Stimulated activated CD8-positive, alpha-beta memory T cell treated with anti-CD3 and anti-CD28 coated beads, Interleukin-7, amount 100 ng/mL, for 4 hours (primary cell): ENCODE measurements at regions not wholly inside any gene's neighbourhood (a gene's known extent, or its start where the extent isn't known, plus 50 kb on each side); places are given as distances from the start of the nearest gene placed in this dataset.
"Not testable (repeated sequence)": the region's sequence is repeated elsewhere in the genome, so short reads cannot be mapped to it uniquely, and the experiment has no call there.

ENCODE experiments used
- DNase-seq, 2 donors: peaks; one replicate each; pipeline ENCODE4 v3.0.0-alpha.2; 2020; ENCODE audit warnings: low read depth in 2 of 2

DNA sequence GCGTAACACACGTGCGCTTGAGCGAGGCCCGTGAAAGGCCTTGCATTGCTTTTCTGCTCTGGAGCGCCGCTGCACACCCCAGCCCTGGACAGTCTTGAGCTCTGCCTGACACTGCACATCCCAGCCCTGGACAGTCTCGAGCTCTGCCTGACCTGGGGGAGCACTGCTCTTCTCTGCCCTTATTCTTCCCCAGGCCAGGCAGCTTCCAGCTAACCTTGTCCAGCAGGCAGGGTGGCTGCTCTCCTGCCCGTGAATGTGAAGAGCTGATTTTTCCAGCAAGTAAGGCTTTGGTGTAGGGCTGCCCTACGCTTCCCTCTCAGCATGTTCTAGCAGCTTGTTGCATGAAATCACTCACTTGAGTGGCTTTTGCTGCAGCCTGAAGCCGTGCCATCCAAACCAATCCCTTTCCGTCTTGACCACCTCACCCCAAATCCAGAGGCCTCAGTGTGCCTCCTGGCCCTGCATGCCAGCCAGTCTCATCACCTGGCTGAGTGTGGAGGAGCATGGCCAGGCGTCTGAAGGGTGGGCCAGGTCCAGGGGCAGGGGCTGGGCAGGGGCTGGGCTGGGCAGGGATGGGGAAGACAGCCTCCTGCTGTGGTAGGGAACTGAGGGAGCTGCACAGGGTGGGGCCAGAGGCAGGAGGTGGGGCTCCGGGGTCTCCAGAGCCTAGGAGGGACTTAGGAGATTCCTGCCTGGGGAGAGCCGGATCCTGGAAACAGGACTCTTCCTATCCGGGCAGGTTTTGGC, 89.5 kb upstream of the B3GAT1 start:
- no peak for DNase-seq

DNA sequence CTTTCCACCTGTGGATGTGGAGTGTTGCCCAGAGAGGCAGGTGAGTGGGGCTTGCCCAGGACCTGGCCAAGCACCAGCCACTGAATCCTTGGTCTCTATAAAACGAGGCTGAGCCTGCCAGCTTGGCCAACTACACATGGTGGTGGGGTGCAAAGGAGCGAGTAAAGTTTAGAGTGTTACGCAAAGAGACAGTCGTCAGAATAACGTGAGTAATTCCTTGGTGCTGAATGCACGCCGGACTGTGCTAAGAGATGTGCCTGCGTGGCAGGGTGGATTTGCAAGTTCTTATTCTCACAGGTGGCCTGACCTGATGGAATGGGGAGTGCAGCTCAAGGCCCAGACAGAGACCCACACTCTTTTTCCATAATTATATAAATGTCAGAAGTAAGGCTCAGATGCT, 88.6 kb upstream of the B3GAT1 start:
- no peak for DNase-seq

DNA sequence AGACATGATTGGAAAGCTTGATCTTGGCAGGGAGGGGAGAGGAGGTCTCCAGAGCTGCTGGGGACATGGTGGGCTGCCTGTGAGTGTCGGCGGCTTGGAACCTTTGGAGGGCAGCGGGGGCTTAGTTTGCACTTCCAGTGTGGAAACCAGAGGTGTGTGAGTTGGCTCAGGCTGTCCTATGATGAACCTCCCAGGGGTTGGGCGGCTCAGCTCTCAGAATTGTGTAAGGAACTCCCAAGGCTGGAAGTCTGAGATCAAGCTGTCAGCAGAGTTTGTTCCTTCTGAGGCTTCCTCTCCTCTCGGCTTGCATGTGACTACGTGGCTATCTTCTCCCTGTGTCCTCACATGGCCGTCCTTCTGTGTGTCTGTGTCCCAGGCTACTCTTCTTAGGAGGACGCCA, 87.9 kb upstream of the B3GAT1 start:
- no peak for DNase-seq

DNA sequence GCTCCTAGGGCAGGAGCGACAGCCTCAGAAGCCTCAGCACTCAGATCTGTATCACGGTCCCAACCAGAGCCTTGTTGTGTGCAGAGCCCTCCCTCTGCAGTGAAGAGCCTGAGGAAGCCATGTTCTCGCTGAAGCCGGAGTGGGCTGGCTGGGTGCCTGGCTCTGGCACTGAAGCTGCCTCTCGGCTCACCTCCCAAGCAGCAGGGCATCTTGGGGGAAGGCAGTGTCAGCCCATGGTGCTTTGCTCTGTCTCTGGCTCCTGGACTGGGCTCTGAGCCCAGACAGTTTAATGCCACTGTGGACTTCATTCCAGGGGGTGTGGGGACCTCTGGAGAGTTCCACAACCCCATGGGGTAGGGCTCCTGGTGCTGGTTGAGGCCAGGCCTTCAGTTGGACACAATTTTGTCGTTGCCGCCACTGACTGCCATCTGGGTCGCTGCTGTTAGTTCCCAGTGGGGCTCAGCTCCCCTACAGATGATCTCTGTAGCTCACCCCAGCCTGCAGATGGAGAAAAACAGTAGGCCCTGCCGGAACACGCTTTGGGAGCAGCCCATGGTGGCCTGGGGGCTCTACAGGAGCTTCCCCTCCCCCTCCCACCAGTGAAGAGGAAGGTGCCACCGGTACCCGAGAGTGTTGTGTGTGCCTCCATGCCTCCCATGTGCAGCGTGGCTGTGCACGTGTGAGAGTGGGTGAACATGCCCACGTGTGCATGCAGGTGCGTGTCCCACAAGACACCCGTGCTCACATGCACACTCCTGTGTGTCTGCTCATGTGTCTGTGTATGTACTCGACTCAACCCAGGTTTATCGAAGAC, 86.5 kb upstream of the B3GAT1 start:
- no peak for DNase-seq

DNA sequence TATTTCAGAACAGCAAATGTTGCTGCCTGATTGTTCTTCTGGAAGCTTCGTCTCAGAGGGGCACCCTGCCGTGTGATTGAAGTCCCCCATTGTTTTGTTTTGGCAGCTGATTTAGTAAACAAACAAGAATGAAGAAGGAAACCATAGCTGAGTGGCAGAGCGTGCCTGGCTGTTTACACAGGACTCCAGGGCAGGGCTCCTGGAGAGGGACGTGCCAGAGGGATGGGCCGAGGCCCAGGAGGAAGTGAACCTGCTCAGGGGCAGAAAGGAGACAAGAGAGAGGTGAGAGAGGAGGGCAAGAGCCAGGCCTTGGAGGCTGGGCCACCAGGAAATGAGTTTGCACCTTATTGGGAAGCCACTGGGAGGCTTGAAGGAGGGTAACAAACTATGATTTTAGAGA, 85.5 kb upstream of the B3GAT1 start:
- DNase-seq: no peak

DNA sequence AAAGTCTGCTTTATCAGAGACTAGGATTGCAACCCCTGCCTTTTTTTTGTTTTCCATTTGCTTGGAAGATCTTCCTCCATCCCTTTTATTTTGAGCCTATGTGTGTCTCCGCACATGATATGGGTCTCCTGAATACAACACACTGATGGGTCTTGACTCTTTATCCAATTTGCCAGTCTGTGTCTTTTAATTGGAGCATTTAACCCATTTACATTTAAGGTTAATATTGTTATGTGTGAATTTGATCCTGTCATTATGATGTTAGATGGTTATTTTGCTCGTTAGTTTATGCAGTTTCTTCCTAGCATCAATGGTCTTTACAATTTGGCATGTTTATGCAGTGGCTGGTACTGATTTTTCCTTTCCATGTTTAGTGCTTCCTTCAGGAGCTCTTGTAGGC, 84.0 kb upstream of the B3GAT1 start:
- DNase-seq: not testable (repeated sequence)

DNA sequence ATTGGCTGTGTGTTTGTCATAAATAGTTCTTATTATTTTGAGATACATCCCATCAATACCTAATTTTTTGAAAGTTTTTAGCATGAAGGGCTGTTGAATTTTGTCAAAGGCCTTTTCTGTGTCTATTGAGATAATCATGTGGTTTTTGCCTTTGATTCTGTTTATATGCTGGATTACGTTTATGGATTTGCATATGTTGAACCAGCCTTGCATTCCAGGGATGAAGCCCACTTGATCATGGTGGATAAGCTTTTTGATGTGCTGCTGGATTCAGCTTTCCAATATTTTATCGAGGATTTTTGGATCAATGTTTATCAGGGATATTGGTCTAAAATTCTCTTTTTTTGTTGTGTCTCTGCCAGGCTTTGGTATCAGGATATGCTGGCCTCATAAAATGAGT, 82.4 kb upstream of the B3GAT1 start:
- not testable (repeated sequence) for DNase-seq

DNA sequence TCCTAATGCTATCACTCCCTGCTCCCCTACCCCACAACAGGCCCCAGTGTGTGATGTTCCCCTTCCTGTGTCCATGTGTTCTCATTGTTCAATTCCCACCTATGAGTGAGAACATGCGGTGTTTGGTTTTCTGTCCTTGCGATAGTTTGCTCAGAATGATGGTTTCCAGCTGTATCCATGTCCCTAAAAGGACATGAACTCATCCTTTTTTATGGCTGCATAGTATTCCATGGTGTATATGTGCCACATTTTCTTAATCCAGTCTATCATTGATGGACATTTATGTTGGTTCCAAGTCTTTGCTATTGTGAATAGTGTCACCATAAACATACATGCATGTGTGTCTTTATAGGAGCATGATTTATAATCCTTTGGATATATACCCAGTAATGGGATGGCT, 80.4 kb upstream of the B3GAT1 start:
- not testable (repeated sequence) for DNase-seq

DNA sequence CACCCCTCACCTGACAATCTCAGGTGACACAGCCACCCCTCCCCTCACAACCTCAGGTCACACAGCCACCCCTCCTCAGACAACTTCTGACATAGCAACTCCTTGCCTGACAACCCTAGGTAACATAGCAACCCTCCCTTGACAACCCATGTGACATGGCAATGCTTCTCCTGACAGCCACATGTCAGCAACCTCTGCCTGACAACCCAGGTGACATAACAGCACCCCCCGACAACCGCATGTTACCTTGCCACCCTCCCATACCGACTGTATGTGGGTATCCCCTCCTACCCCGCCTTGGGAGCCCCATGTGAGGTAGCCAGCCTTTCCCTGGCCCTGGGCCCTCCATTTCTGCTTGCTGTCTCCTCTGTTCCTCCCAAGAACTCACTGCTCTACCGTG, 77.7 kb upstream of the B3GAT1 start:
- no peak for DNase-seq

DNA sequence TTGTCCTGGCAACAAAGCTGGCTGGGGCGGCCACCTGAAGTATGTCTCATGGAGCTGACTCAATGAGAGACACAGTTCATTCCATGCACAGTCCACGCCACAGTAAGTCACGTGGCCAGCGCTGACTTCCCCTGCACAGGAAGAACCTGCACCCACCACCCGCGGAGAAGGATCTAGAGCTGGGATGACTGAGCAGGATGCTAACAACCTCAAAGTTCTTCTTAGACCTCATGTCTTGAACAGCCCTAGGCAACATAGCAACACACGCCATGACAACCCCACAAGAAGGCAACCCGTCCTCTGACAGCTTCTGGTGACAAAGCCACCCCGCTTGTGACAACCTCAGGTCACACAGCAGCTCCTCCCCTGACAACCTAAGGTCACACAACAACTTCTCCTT, 76.9 kb upstream of the B3GAT1 start:
- DNase-seq: no peak

DNA sequence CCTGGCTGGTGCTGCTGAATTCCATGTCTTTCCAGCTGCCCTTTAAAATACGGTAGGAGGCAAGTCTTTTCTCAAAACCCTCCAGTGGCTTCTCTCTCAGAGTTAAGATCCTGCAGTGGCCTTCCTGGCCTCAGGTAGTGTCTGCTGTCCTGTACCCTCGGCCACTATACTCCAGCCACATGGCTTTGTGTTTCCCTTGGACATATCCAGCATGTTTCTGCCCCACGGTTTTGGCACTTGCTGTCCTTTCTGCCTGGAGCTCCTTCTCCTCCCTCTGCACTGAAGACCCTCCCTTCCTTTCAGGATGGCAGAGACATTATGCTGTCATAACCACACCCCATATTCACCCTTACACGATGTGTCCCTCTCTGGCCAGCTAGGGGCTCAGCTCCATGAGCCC, 76.5 kb upstream of the B3GAT1 start:
- no peak for DNase-seq

DNA sequence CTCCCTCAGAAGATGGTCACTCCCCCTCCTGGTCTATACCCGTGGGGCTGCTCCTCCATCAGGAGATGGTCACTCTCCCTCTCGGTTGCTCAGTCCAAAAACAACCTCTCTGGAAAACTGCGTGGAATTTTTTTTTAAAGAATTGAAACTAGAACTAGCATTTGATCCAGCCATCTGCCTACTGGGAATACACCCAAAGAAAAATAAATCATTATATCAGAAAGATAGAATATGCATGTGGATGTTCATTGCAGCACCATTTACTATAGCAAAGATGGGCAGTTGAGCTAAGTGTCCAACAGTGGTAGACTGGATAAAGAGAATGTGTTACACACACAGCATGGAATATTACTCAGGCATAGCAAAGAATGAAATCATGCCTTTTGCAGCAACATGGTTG, 75.7 kb upstream of the B3GAT1 start:
- no peak for DNase-seq

DNA sequence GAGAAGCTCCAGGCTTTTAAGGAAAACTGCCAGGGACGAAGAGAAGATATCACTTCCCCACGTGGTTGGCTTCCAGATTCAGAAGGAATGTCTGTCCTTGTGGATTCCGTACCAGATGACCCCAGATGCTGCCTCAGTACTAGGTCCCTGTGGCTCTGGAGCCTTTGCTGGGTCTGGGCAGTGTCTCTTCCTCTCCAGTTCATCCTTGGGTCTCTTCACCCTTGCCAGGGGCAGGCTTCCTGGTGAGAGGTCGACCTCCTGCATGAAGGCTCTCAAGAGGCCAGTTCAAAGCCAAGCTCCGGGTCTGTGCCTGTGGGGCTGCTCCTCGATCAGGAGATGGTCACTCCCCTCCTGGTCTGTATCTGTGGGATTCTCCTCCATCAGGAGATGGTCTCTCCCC, 74.7 kb upstream of the B3GAT1 start:
- DNase-seq: no peak

DNA sequence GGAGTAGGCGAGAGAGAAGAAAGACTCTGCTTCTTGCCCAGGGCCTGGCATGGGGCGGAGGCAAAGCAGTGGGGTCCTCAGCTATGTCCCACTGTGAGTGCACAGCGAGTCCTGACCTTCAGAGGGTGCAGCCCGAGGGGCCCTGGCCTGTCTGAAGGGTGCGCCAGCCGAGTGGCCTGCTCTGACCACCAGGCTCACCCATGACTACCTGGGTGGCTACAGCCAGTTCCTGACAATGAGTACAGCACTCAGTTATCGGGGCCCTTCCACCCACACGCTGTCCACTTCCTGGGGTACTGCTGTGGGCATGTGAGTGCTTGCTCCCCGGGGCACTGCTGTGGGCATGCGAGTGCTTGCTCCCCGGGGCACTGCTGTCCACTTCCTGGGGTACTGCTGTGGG, 74.1 kb upstream of the B3GAT1 start:
- no peak for DNase-seq

DNA sequence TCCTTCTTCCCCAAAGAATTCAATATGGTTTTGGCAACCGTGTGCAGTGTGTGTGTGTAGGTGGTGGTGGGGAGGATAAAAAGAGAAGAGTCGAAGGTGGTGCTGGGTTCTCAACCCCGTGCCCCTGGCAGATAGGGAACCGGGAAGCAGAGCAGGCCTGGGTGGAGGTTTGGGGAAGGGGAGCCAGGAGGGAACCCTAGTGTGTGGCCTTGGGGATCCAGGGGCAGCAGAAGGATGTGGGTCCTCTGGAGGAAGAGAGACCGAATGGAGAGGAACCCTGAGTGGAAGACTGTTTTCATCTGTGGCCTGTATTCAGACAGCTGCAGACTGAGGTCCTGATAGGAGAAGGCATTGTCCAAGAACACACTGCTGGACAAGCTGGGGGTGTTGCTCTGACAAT, 73.3 kb upstream of the B3GAT1 start:
- DNase-seq: no peak

DNA sequence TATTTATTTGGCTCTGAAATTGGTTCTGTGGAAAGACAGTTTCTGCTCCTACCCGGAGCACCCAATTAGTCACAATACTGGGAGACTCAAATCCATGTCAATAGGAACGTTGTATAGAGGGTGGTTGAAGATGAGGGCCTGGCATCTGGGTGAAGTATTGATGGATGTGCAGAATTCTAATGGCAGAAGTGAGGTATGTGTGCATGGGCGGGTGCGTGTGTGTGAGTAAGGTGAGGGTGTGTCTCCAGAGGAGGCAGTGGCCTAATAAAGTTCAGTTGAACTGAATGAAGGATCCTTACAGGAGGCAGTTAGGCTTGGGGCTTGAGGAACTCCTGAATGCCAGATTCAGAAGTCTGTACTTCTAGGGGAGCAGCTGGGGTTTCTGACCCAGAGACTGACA, 71.8 kb upstream of the B3GAT1 start:
- no peak for DNase-seq

DNA sequence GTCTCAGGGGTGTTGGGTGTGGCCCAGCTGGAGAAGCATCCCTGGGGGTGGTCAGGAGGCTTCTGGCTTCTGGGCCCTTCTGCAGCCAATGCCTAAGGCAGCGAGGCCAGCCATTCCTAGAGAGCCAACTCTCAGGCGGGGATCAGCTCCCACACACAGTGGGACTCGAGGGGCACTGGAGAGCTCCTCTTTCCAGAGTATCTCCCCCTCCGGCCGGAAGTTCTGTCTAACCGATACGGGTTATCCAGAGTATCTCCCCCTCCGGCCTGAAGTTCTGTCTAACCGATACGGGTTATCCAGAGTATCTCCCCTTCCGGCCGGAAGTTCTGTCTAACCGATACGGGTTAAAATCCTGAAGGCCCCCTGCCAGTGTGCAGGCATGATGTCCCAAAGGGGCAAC, 71.2 kb upstream of the B3GAT1 start:
- no peak for DNase-seq

DNA sequence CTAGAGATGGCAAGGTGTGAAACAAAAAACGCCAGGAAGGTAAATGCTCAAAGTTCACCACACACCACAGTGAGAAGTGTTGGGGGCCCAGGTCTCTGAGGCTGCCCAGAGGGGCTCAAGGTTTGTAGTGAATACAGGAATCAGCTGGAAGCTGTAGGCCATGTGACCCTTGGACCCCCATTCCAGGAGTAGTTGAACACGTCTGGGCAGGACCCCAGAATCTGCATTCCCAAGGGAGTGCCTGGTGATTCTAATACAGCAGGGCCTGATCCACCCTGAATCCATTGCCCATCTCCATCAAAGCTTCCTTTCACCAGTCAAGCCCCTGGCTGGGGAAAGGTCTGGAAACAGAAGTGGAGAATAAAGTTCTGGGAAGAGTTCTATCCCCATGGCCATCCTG, 70.8 kb upstream of the B3GAT1 start:
- no peak for DNase-seq

DNA sequence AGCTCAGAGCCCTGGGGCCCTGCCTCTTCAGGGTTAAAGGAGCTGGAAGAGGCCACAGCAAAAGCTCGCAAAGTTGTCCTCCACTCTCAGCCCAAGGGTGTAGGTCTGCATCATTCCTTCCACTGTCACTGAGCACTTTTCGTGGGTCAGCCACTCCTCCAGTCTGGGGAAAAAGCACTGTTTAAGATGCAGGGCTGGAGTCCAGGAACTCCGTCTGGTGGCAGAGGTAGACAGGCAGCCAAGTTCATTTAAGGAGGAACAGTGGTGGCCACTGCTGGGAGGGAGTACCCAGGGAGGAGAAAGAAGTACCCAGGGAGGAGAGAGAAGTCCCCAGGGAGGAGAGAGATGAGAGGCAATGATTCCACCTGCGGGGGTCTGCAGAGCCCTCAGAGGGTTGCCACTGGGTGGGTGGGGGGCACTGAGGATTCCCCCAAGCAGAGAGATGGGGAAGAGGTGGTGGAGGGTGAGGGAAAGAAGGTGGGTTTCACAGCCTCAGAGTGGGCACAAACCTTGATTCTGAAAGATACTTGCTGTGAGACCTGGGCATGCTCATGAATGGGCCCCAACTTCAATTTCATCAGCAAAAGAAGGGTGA, 70.0 kb upstream of the B3GAT1 start:
- no peak for DNase-seq

DNA sequence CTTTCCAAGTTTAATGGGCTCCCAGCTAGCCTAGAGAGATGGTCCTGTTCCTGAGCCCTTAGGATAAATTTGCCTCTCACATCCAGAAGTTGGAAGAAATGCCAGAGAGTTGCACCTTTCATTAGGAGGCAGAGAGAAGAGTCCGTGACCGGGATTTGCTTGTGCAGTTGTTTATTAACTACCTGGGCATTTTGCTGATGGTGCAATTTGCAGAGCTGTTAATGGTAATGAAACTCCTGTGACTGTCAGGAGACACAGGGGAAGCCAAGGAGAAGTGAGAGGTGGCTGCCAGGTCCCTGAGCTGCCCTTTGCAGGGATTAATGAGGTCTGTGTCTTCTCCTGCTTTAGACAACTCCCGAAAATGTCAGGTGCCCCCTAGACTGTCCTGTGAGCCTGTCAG, 69.1 kb upstream of the B3GAT1 start:
- DNase-seq: no peak

DNA sequence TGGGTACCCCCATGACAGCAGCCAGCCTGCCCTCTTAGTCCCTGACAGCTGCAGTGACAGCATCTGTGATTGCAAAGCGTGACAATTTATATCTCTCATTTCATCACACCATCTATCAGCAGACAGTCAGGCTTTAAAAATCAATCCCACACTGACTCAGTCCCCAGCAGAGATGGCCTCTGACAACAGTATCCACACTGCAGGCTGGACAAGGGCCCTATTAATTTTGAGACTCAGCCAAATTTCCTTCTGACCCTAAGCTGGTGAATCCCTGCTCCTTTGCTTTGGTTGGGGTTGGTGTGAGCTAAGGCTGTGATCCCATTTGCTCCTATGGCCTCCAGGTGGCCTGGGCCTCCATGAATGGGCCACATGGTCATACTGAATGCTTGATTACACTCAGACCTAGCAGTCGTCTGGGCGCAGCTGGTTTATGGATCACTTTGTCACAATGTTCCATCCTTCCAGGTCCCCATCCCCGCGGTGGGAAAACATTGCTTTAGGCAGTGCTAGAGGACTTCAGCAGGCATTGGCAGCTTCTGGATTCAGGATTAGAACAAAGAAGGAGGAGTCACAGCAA, 68.2 kb upstream of the B3GAT1 start:
- no peak for DNase-seq

DNA sequence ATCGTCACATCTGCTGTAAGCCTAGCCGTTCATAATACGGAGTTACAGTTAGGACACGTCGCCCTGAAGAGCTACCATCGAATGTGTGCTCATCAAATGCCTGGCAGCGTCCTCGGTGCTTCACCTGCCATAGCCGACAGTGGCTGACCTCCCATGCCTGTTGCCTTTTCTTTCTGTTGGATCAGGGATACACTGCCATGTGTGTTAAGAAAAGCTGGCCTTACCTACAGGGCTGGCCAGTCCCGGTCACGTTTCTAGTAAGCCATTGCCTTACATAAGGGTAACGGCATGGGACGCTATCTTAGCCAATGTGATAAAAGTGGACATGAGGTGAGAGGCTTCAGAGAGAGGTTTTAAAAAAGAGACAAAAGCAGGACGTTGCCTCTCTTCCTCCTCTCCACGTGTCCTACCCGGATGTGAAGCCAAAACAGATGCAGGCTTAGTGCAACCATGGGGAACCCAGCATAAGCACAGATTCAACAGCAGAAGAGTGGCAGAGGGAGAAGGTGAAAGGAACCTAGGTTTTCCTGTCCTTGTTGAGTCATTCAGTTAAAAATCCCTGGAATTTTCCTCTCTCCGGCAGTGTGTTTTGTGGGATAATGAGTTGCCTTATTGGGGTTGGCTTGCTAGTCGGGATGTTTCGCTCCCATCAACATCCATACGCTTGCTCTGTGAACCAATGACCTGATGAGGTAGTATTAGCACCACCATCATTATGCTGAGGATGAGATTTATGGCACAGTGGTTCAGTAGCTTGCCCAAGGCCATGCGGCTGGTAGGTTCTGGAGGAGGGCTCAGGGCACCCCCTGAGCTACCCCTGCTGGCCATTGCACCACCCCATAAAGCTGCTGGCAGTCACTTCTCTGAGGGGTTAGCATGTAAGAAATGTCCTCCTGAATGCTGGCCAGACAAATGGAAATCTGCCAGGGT, 67.4 kb upstream of the B3GAT1 start:
- DNase-seq: no peak
